Endothelial cell of hepatic sinusoid (primary cell): ENCODE measurements at regions not wholly inside any gene's neighbourhood (a gene's known extent, or its start where the extent isn't known, plus 50 kb on each side); places are given as distances from the start of the nearest gene placed in this dataset.

Experiments used
- in situ Hi-C: cut with HindIII; loops from 2 replicates; pipeline ENCODE4 v1.10.0; 2017; ENCODE audit warnings: low sequenced_read_pairs

DNA sequence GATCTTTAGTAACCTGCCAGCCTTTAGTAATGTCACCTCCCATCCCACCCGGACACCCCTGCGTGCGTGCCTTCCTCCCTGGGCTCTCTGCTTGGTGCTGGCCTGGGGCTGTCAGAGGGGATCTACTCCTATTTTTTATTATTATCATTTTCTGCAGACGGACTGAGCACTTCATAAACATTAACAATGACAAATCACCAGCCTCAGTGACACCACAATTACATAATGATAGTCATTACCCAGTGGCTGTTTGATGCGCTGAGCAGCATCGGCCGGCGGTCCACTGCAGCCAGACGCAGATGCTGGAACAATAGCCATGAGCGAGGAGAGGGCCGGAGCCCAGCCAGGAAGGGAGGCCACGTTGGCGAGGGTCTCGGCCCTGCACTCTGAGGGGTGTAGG lies 309.3 kb upstream of the AJAP1 start:
- in situ Hi-C loops = no loop called here

DNA sequence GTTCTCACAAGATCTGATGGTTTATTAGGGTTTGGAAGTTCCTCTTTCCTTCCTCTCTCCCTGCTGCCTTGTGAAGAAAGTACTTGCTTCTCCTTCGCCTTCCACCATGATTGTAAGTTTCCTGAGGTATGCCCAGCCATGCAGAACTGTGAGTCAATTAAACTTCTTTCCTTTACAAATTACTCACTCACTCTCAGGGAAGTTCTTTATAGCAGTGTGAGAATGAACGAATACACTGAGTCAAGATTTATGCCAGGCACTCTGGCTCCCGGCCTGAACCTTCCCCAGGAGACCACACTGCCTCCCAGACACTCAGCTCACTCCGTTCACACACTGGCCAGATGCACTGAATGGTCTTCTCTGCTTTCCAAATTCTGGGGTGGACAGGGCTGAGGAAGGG lies 308.3 kb upstream of the AJAP1 start:
- in situ Hi-C loops = no loop called here

DNA sequence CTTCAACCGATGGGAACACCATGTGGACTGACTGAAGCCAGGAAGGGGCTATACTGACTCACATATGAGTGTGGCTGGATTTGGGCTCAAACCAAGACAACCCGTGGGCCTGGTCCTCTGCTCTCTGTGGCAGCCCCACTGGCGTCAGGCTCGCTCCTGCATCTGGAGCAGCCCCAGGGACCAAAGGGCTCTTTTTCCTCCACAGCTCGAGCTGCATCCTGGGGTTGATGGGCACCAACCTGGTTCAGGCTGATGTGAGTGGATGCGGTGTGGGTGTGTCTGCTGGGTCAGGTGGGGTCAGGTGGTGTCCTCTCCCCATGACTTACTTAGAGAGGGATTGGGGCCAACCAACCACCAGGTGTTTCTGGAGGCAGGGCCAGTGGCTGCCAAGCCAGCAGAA lies 303.0 kb upstream of the AJAP1 start:
- in situ Hi-C loops = no loop called here

DNA sequence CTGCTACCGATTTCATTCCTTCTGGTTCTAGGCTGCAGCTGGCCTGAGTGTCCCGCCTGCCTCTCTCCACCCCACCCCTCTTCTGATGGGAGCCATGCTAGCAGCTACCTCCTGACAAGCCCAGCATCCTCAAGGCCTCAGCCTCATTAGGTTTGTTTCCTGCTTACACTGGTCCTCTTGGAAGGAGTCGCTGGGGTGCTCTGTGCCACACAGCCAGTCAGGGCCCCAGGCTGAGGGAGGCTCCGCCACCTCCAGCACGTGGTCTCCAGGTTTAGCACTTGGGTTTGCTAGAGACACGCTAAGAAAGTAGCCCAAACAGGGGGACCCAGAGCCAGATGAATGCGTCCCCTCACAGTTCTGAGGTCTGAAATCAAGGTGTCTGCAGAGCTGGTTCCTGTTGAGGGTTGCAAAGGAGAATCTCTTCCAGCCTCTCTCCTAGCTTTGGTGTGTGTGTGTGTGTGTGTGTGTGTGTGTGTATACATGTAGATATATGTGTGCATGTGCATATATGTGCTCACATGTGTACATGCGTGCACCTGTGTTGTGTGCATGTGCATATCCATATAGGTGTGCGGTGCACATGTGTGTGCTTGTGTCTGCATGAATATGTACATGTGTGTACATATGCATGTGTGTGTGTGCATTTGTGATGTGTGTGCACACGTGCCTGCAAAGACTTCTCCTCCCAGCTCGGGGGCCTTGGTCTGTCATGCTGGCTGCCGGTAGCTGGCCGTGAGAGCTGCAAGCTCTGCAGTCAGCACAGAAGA lies 301.1 kb upstream of the AJAP1 start:
- in situ Hi-C loops = no loop called here

DNA sequence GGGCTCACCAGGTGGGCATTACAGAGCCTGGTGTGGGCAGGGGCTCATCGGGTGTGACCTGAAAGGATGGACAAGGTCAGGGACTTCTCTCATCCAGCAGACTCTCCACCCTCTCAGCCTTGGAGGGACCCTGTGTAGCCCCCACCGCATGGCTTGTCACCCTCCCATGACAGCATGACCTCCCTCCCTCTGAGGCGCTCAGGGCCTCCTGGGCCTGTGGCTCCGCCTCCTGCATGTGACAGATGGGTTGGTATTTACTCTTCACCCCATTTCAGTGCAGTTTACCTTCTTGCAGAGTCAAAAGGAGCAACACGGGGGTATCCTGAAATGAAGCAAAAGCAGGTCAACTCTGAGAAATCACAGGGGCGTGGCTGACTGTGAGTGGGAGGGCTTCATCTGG lies 298.6 kb upstream of the AJAP1 start:
- in situ Hi-C loops = no loop called here

DNA sequence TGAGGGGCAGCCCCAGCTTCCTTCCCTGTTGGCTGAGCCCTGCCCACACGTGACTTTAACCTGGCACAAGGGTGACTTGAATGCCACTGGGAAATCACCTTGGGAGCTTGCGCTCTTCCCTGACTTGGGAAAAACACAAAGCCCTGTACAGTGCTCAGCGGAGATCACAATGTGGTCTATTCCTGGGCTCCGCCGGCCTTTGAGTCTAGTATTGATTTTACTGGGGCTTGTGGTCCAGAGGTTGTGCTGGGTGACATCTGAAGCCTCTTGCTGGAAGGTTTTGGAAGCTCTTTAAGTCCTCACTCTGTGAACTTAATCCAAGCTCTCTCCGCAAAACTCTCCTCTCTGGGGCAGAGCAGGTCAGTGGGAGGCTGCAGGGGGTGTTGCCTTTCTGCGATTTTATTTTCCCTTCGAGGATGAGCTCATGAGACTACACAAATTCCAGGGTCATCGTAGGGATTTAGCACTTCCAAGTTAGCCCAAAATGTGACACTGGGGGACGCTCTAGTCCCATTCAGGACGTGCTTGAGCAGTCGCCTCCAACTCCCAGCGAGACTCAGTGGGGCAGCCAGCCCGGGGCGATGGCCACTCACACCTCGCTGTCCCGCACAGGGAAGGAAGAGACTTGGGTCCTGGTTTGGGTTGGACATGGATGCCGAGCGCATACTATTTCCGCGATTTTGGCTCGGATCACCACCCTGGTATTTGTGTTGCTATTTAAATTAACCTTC lies 291.9 kb upstream of the AJAP1 start:
- in situ Hi-C loops = no loop called here

DNA sequence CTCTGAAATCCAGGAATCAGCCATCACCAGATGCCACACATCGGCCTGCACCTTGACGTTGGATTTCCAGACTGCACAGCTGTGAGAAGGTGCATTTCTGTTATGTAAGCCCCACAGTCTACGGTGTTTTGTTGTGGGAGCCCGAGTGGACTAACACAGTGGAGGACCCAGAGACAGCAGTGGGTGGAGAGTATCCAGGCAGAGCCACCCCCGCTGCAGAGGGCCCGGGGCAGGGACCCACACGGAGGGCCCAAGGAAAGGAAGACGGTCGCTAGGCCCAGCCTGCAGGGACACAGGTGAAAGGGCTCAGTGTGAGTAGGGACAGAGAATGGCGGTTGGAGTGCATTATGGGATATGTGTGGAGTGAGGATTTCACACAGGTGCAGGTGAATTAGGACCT lies 288.3 kb upstream of the AJAP1 start:
- in situ Hi-C loops = no loop called here

DNA sequence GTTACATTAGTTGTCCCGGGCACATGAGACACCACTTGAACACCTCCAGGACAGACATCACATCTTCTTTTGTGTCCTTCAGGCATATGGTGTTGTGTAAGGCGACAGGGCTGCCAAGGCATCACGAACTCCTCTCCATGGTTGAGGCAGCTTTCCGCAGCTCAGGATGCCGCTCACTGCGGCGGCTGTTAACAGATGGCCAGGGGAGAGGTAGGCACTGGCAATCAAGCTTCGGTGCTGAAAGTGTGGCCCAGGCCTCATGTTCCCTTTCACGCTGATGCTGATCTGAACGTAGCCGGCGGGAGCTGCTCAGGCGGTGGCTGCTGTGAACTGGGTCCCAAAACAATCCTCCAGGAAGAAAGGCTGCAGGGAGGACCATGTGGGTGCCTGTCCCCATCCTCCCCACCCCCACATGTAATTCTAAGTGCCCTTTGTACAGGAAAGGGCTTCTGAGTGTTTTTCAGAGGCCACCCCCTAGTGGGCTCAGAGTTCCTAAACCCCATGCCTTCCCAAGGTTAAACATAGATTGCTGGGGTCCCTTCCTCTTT lies 287.1 kb upstream of the AJAP1 start:
- in situ Hi-C loops = no loop called here

DNA sequence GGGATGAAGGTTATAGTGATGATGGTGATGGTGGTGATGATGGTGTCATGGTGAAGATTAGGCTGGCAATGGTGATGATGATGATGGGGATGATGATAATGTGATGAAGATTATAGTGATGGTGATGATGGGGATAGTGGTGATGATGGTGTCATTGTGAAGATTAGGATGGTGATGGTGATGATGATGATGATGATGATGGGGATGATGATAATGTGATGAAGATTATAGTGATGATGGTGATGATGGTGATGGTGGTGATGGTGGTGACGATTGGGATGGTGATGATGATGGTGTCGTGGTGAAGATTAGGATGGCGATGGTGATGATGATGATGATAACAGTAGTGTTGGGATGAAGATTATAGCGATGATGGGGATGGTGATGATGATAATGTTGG lies 285.1 kb upstream of the AJAP1 start:
- in situ Hi-C loops = no loop called here

DNA sequence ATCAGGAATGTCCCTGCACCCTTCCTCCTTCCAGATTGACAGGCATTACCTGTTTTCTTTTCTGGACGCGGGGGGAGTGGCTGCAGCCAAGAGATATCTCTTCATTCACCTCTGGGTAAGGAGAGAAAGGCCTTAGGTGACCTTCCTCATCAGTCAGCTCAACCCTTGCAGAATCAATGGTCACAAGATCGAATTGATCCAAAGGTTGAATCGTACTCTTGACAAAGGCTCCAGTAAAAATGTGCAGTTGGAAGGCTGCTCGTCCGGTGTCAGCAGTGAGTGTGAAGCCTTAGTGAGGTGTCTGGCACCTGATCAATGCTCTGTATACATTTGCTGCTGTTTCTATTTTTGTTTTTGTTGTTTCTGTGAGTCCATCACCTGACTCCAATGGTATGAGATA lies 282.6 kb upstream of the AJAP1 start:
- in situ Hi-C loops = no loop called here

DNA sequence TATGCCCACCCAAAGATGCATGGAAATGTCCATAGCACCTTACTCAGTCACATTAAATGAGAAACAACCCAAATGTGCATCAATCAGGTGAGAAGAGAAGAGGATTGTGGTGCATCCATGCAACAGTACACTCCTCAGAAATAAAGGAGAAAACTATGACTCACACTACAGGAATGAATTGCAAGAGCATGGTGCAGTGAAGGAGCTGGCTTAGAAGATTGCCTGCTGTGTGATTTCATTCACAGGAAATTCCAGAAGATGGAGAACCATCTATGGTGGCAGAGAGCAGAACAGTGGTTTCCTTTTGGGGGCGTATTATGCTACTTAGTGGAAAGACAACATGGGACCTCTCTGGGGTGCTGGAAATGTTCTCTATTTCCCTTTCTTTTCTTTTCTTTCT lies 278.6 kb upstream of the AJAP1 start:
- in situ Hi-C loops = no loop called here

DNA sequence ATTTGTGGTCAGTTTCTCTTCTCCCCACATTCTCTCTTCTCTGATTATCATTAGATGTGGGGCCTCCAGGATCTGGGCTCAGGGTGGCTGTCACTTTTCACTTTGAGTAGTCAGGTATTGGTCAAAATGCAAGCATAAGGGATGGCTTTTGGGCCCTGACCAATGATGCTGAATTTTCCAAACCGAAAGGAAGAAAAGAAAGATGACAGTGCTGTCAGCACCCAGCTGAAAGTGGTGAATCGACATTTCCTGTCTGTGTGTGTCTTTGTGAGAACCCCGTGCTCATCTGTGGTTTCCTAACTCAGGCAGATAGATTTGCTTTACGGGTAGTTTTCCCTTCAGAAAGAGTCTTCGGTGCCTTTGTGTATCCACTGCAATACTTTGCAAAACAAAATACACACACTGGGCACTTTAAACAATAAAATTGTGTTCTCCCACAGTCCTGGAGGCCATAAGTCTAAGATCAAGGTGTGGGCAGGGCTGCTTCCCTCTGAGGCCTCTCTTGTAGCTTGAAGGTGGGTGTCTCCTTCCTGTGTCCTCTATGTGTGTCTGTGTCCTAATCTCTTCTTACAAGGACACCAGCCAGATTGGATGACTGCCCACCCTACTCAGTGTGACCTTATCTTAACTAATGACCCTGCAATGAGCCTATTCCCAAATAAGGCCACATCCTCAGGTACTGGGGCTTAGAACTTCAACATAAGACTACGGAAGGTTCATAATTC lies 274.8 kb upstream of the AJAP1 start:
- in situ Hi-C loops = no loop called here

DNA sequence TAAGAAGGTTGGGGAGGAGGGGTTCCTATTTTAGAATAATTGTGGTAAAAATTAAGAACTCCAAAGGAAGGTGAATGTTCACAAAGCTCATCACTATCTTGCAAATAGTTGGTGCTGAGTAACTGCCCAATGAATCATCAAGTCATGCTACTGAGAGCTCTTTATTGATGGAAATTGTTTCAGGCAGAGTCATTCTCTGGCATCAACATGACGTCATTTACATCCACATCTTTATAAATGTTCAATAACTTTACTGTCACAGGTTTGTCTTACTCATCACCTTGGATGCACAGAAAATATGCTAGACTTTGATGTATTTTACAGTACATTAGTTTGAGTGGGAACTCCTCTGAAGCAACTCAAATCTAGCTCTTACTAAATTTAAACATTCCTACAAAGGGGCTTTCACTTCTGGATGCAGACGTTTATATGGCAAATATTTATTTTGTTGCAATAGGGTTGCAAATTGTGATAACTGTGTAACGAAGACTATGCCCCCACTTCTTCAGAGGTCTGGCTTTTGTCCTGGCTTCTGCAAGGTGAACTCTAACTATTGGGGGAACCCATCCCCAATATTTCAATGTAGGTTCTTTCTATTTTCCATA lies 273.7 kb upstream of the AJAP1 start:
- in situ Hi-C loops = no loop called here

DNA sequence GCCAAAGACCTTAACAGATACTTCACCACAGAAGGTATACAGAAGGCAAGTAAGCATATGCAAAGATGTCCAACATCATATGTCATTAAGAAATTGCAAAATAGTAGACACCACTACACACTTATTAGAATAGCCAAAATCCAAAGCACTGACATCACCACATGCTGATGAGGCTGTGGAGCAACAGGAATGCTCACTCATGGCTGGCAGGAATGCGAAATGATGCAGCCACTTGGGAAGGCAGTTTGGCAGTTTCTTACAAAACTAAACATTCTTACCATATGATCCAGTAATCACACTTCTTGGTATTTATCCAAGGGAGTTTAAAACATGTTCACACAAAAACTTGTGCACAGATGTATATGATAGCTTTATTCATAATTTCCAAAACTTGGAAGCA lies 261.2 kb upstream of the AJAP1 start:
- in situ Hi-C loops = no loop called here

DNA sequence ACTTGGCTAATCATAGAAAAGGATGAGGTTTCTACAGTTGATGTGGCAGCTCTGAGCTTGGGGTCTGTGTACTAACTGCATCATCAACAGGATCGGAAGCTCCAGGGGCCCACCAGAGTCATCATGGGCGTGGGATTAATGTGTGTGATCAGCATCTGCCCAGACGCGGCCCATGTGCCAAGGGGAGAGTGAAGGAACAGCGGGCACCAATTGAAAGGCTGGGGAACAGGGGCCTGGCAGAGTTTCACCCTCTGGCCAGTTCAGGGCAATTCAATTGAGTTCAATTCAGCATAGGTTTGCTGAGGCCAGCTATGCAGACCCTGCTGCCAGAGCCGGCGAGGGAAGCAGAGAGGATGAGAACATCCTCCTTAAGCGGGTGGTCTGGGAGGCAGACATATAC lies 260.0 kb upstream of the AJAP1 start:
- in situ Hi-C loops = no loop called here

DNA sequence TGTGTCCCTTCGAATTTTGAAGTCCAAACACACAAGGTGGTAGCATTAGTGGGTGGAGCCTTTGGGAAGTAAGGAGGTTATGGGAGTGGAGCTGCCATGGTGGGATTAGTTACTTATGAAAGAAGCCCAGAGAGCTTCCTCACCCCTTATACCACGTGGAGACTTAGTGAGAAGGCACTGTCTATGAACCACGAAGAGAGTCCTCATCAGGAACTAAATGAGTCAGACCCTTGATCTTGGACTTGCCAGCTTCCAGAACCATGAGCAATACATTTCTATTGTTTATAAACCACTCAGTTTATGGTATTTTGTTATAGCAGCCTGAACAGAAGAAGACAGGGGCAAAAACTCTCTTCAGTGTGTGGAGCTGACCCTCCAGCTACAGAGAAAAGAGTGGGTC lies 259.3 kb upstream of the AJAP1 start:
- in situ Hi-C loops = no loop called here

DNA sequence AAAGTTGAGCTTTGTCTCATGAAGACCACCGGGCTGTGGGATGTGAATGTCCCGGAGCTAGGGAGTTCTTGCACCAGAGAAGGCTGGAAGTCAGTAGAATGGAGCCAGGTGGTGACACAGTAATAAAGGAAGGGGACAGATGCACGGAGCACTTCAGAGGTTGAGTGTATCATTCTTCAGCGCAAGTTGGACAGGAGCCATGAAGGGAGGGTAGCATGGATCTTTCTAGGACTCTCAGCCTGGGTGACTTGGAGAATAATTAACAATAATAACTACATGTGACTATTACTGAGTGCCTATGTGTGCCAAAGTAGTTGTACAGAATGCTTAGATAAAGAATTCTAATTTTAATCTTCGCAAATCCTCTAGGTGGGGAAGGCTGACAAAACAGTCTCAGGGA lies 258.7 kb upstream of the AJAP1 start:
- in situ Hi-C loops = no loop called here

DNA sequence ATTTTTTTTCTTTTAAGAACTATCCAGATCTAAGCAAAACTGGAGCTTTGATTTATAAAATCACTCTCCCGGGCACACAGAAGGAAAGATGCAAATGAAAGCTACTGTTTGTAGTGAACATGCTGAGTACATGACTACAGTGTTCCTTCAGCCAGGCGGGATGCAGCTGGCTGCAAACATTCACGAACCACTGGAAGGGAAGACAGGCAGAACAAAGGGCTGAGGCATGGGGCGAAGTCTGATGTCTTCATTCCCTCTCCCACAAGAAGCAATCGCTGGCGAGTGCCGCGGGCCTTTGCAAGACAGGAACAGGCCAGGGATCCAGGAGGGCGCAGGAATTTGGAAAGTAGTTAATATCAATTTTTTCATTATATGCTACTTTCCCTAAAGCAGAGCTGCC lies 257.9 kb upstream of the AJAP1 start:
- in situ Hi-C loops = no loop called here

DNA sequence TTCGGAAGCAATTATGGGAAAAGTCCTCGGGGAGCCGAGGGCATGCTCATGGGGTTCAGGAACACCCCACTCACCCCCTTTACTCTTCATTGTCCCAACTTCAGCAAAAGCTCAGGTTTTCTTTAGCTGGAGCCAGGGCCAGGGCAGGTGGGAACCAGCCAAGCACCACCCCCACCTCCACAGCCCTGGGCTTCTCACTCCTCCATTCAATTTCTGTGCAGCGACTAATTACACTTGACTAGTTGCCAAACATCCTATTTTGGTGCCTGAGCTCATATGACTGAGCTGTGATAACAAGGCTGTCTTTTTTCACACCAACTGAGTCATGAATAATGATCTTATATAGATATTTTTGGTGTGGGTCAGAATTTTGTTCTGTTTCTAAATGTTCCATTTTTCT lies 257.2 kb upstream of the AJAP1 start:
- in situ Hi-C loops = no loop called here

DNA sequence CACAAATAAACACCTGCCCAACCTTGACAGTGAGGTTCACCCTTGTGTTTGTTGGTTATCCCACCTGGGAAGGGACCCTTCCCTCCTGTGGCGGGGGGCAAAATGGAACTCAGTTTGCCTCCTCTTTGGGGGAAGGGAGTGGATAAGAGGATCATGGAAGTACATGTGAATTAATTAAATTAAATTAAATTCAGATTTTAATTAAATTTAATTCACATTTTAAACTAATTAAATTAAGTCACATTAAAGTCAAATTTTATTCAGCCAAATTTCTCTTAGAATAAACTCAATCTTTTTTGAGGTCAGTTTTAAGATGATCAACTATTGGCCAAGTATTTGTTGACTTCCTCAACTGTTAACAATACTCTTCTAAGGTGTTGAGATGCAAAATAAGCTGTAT lies 252.4 kb upstream of the AJAP1 start:
- in situ Hi-C loops = no loop called here

DNA sequence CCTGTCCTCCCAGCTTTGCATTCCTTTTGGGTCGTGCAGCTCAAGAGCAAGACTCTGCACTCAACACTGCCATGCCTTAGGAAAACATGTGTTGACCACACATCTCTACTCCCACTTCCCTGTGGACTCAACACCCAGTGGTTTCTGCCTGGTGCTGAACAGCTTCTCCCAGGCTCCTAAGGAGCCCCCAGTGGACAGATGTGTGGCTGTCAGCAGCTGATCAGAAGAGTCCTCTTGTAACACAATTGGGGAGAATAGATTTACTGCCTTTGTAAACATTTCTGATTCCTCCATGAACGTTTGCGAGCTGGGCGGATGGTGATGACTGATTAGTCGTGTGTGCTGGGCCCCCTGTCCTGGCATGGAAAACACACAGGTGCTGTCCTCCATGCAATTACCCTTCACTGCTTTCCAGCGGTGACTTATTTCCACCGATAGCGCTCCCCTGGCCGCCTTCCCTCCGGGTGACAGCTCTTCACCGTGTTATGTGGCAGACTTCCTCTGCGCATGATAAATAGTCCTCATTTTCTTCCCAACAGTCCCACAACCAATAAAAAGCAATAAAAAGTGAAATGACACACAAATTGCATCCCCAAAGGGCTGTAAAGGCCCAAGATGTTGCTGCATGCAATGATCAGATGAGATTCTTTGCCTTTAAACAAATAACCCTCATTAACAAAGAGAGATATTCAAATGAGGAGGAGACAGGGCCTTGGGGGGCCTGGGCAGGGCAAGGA lies 249.4 kb upstream of the AJAP1 start:
- in situ Hi-C loops = no loop called here
